GM12878 (cell line): ENCODE measurements at regions not wholly inside any gene's neighbourhood (a gene's known extent, or its start where the extent isn't known, plus 50 kb on each side); places are given as distances from the start of the nearest gene placed in this dataset.

Experiments used
- ATAC-seq: fragments of 200-7000 bp; cut with Tn5 transposase; 3 replicates; pipeline ENCODE4 v1.9.1; 2020; ENCODE audit warnings: mild to moderate bottlenecking, moderate library complexity
- BruUV-seq: library from RNA; stranded (reverse); fragments of 400-500 nt; replicated peaks from 2 replicates; lab custom pipeline; 2021; lab: Mats Ljungman, UMichigan
- CTCF ChIA-PET: fragments of 300-600 bp; sonication (Branson Sonifier 250); formaldehyde crosslinking; extraction: SDS; loops from one replicate; lab custom pipeline; 2021; ENCODE audit warnings: inconsistent platforms; lab: Yijun Ruan, JAX
- POLR2A ChIA-PET: fragments of 350-600 bp; formaldehyde crosslinking; extraction: SDS; loops from one replicate; lab custom pipeline; 2021; ENCODE audit warnings: inconsistent platforms; lab: Charles Lee
- RAD21 ChIA-PET: fragments of 300-600 bp; sonication (Branson Sonifier 250); formaldehyde crosslinking; loops from one replicate; lab custom pipeline; 2023; ENCODE audit warnings: antibody characterized with exemption; ENCODE audit not compliant: unreplicated experiment; lab: Charles Lee
- SMC1A ChIA-PET: fragments of 300-600 bp; sonication (Branson Sonifier 250); formaldehyde crosslinking; loops from one replicate; lab custom pipeline; 2023; ENCODE audit not compliant: unreplicated experiment, uncharacterized antibody; lab: Charles Lee
- DNase-seq: peaks from one replicate; pipeline ENCODE4 v3.0.0-alpha.2; 2011; ENCODE audit warnings: low read depth, low spot score
- FAIRE-seq: peaks from 3 replicates; lab custom pipeline; 2011; peaks lifted over from hg19 to GRCh38; lab: Jason Lieb, UNC
- H2AFZ ChIP-seq: 2 replicates; pipeline ENCODE4 v1.6.0; 2011; ENCODE audit warnings: low read depth, low read length, control low read depth; ENCODE audit not compliant: control insufficient read depth
- H3K27ac ChIP-seq: 2 replicates; pipeline ENCODE4 v1.5.1; 2011; ENCODE audit warnings: control low read depth; ENCODE audit not compliant: control insufficient read depth, insufficient read depth
- H3K27me3 ChIP-seq, 2 experiments: replicated peaks in 1 of 2; 2 replicates each; pipeline versions ENCODE4 v1.6.0 to v1.6.1; 2011; ENCODE audit warnings: low read length in 1 of 2; ENCODE audit not compliant: control insufficient read depth in 2 of 2, insufficient read depth in 2 of 2
- H3K36me3 ChIP-seq, 2 experiments: 2 replicates each; pipeline ENCODE4 v1.5.1; 2011; ENCODE audit warnings: low read length in 1 of 2; ENCODE audit not compliant: control insufficient read depth in 2 of 2, insufficient read depth in 2 of 2
- H3K4me1 ChIP-seq: 2 replicates; pipeline ENCODE4 v1.6.1; 2011; ENCODE audit warnings: mild to moderate bottlenecking, low read length, moderate library complexity, mixed read lengths; ENCODE audit not compliant: control insufficient read depth, insufficient read depth
- H3K4me2 ChIP-seq: 2 replicates; pipeline ENCODE4 v1.6.0; 2011; ENCODE audit warnings: control low read depth; ENCODE audit not compliant: control insufficient read depth, insufficient read depth
- H3K4me3 ChIP-seq: fragments of 200-600 bp; sonication (generic); 2 replicates; pipeline ENCODE4 v1.5.1; 2016
- H3K79me2 ChIP-seq: 2 replicates; pipeline ENCODE4 v1.6.0; 2011; ENCODE audit warnings: low read length; ENCODE audit not compliant: control insufficient read depth, insufficient read depth
- H3K9ac ChIP-seq: 2 replicates; pipeline ENCODE4 v1.8.0; 2011; ENCODE audit warnings: low read length, control low read depth, mixed read lengths; ENCODE audit not compliant: control insufficient read depth, insufficient read depth
- H3K9me3 ChIP-seq: replicated peaks from 3 replicates; pipeline ENCODE4 v1.5.1; 2011; ENCODE audit warnings: mild to moderate bottlenecking, low read length; ENCODE audit not compliant: control insufficient read depth, insufficient read depth
- H4K20me1 ChIP-seq: 2 replicates; pipeline ENCODE4 v1.6.0; 2011; ENCODE audit not compliant: control insufficient read depth, insufficient read depth
- EED ChIP-seq: sonication (generic); IDR thresholded peaks from 2 replicates; pipeline ENCODE4 v1.6.1; 2016; ENCODE audit warnings: antibody characterized with exemption, low read depth
- POLR2A ChIP-seq: IDR thresholded peaks from 2 replicates; pipeline ENCODE4 v1.6.1; 2011; ENCODE audit warnings: low read depth, mild to moderate bottlenecking, low read length
- RUNX3 ChIP-seq: IDR thresholded peaks from 2 replicates; pipeline ENCODE4 v1.6.1; 2012; ENCODE audit warnings: low read length, inconsistent platforms
- SPI1 ChIP-seq: IDR thresholded peaks from 2 replicates; pipeline ENCODE4 v1.6.1; 2011; ENCODE audit warnings: low read depth, mild to moderate bottlenecking, low read length, moderate library complexity, borderline replicate concordance; ENCODE audit not compliant: insufficient read depth
- WGBS: methylation state at CpG from one replicate; pipeline ENCODE4 v1.1.6; 2016; ENCODE audit warnings: low lambda C conversion rate; ENCODE audit not compliant: insufficient replicate concordance, insufficient coverage; ENCODE audit errors: missing lambda C conversion rate; 5-methylcytosine and 5-hydroxymethylcytosine counted together
- in situ Hi-C: fragments of 300-500 bp; cut with MboI; formaldehyde crosslinking; loops from 9 replicates; pipeline ENCODE4 v1.14.3; 2018; ENCODE audit warnings: mixed read lengths
- intact Hi-C: fragments of 100-400 bp; cut with micrococcal nuclease; formaldehyde crosslinking; loops from one replicate; pipeline ENCODE4 v1.14.2; 2022; ENCODE audit not compliant: unreplicated experiment
- TF ChIP-seq, protein P1 (sequence below): fragments of 450-650 bp; formaldehyde crosslinking; IDR thresholded peaks from 2 replicates; pipeline ENCODE4 v1.5.0; 2022; ENCODE audit warnings: mild to moderate bottlenecking, missing genetic modification characterization

DNA sequence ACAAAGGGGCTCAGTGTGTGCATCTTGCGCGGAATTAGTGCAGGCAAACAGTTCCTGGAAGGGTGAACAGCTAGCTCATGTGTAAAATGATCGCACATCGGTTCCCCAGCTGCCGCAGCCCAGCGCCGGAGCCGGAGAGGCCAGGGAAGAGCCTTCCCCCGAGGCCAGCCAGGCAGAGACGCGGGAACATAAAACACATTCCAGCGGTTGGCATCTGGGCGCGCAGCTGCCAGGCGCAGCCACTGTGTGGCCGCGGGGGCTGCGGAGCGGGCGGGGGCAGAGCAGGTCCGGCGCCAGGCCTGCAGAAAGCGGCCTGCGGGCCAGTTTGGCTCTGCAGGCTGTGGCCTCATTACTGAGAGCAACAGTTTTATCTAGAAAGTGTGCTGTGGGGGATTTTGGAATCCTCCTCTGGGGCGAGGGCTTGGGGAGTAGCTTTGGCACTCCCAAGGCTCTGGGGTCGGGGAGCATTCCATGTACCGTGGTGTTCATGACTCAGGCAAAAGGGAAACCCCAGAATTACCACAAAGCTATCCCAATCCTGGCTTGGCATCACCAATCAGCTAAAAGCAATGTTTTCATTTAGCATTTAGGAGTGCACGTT is 74.3 kb downstream of the SAMD9 start:
- DNase-seq = no peak

More for the DNA sequence above, 74.3 kb downstream of the SAMD9 start:
- Histone ChIP-seq H3K9me3 (no peaks in the 10 kb centered on the region), H3K4me3 (no peak overlapping the region), H3K36me3 (no peaks in the 10 kb centered on the region), H2AFZ (peak overlapping the region; percentile 68), H3K4me2 (peak overlapping the region; percentile 52; the same call in 1 of the 2 replicates), H3K27ac (no peak overlapping the region), H3K4me1 (peaks cover 7% of the 10 kb centered on the region), H3K79me2 (no peaks in the 10 kb centered on the region), H3K9ac (0 out of 2 replicates have a peak overlapping the region, but pooled peaks have one; percentile 4), H3K27me3 (no peaks in the 10 kb centered on the region), H4K20me1 (no peaks in the 10 kb centered on the region)
- in situ Hi-C loops = no loop called here
- POLR2A ChIA-PET = no interaction called here
- no TSS peak for BruUV-seq
- RAD21 ChIA-PET = no interaction called here
- ATAC-seq = peak; percentile 20
- 47% methylated on average over 28 of the region's 28 CpGs for WGBS
- intact Hi-C loops = no loop called here
- SMC1A ChIA-PET = interaction anchor here (0.6 to 1.7 kb wide), 2 partner anchors 183 to 515 kb away, joined by 3 read pairs; partner anchors contain the start of genes PEX1 and RBM48
- TF ChIP-seq POLR2A (no peak), SPI1 (no peak), EED (0 out of 2 replicates have a peak, but pooled peaks have one; percentile 16), RUNX3 (peak; percentile 27; the same call in 1 of the 2 replicates)
- TF ChIP-seq, protein P1, sequence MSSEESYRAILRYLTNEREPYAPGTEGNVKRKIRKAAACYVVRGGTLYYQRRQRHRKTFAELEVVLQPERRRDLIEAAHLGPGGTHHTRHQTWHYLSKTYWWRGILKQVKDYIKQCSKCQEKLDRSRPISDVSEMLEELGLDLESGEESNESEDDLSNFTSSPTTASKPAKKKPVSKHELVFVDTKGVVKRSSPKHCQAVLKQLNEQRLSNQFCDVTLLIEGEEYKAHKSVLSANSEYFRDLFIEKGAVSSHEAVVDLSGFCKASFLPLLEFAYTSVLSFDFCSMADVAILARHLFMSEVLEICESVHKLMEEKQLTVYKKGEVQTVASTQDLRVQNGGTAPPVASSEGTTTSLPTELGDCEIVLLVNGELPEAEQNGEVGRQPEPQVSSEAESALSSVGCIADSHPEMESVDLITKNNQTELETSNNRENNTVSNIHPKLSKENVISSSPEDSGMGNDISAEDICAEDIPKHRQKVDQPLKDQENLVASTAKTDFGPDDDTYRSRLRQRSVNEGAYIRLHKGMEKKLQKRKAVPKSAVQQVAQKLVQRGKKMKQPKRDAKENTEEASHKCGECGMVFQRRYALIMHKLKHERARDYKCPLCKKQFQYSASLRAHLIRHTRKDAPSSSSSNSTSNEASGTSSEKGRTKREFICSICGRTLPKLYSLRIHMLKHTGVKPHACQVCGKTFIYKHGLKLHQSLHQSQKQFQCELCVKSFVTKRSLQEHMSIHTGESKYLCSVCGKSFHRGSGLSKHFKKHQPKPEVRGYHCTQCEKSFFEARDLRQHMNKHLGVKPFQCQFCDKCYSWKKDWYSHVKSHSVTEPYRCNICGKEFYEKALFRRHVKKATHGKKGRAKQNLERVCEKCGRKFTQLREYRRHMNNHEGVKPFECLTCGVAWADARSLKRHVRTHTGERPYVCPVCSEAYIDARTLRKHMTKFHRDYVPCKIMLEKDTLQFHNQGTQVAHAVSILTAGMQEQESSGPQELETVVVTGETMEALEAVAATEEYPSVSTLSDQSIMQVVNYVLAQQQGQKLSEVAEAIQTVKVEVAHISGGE (CRISPR knock-in tag) = no peak
- CTCF ChIA-PET = interaction anchor here (0.8 to 2.0 kb wide), 3 partner anchors 11 to 619 kb away, joined by 3 to 4 read pairs (median 3); no protein-coding TSS in a partner anchor
- FAIRE-seq = no peak
